ENCODE measurements at regions not wholly inside any gene's neighbourhood (a gene's known extent, or its start where the extent isn't known, plus 50 kb on each side); places are given as distances from the start of the nearest gene placed in this dataset.

- no peak overlapping the region for H2AFZ ChIP-seq (ENCODE audit: insufficient read depth, low read length, poor library complexity)
- H3K4me1 ChIP-seq (ENCODE audit: control insufficient read depth in 1 of 2, insufficient read depth in 2 of 2, low read length in 2 of 2) = peaks cover 9 to 21% of the 10 kb centered on the region in 2 experiments
- no peaks in the 10 kb centered on the region for H3K36me3 ChIP-seq (ENCODE audit: control insufficient read depth in 1 of 2, insufficient read depth in 2 of 2, low read length in 2 of 2)
- H2BK12ac ChIP-seq (ENCODE audit: low read length) = no peak overlapping the region
- H3K9ac ChIP-seq (ENCODE audit: low read length) = no peak overlapping the region
- DNase-seq = peak in 1 of 2 donors; percentile 29
- H2AK5ac ChIP-seq (ENCODE audit: low read length) = no peak overlapping the region
- H4K12ac ChIP-seq (ENCODE audit: low read depth, low read length) = no peak overlapping the region
- H3K4me3 ChIP-seq (ENCODE audit: low read depth, low read length) = no peak overlapping the region
- no peak overlapping the region for H3K14ac ChIP-seq (ENCODE audit: low read length)
- no peak overlapping the region for H2BK5ac ChIP-seq (ENCODE audit: low read depth, low read length, poor library complexity)
- no peak overlapping the region for H2BK120ac ChIP-seq (ENCODE audit: insufficient read depth, low read length, poor library complexity)
- no peak overlapping the region for H3K23ac ChIP-seq (ENCODE audit: low read length)
- H4K91ac ChIP-seq (ENCODE audit: low read depth, low read length) = no peak overlapping the region
- no peak overlapping the region for H4K8ac ChIP-seq (ENCODE audit: low read depth, low read length)
- H3K27ac ChIP-seq (ENCODE audit: low read depth, low read length) = peak overlapping the region; percentile 38
- no CpG with 5 or more reads among the region's 3 CpGs for WGBS (ENCODE audit: extremely low coverage, insufficient coverage, insufficient read length)
- no peak overlapping the region for H3K4me2 ChIP-seq (ENCODE audit: low read length)
- H3K18ac ChIP-seq (ENCODE audit: low read length) = no peak overlapping the region
- no peak overlapping the region for H3K4ac ChIP-seq (ENCODE audit: low read depth, low read length)
- no peaks in the 10 kb centered on the region for H3K27me3 ChIP-seq (ENCODE audit: insufficient read depth, low read length)
- no peaks in the 10 kb centered on the region for H3K9me3 ChIP-seq (ENCODE audit: insufficient read depth, low read depth, low read length)
- peaks cover 1% of the 10 kb centered on the region for H3K79me2 ChIP-seq (ENCODE audit: control insufficient read depth, insufficient read depth, low read length, poor library complexity)
- H3K79me1 ChIP-seq (ENCODE audit: low read length) = peaks cover 13% of the 10 kb centered on the region
Observed at GRCh38 chr14:65211341-65211987, 109.1 kb upstream of the MAX start.

- H2AK5ac ChIP-seq (ENCODE audit: low read length) = no peak overlapping the region
- no peak overlapping the region for H3K9ac ChIP-seq (ENCODE audit: low read length)
- no peak overlapping the region for H3K18ac ChIP-seq (ENCODE audit: low read length)
- H4K91ac ChIP-seq (ENCODE audit: low read depth, low read length) = peak overlapping the region; percentile 35
- no peak for DNase-seq
- H2BK5ac ChIP-seq (ENCODE audit: low read depth, low read length, poor library complexity) = no peak overlapping the region
- H3K23ac ChIP-seq (ENCODE audit: low read length) = no peak overlapping the region
- peaks cover 16% of the 10 kb centered on the region for H3K79me1 ChIP-seq (ENCODE audit: low read length)
- no peaks in the 10 kb centered on the region for H3K9me3 ChIP-seq (ENCODE audit: insufficient read depth, low read depth, low read length)
- H3K4me3 ChIP-seq (ENCODE audit: low read depth, low read length) = no peak overlapping the region
- no peaks in the 10 kb centered on the region for H3K36me3 ChIP-seq (ENCODE audit: control insufficient read depth in 1 of 2, insufficient read depth in 2 of 2, low read length in 2 of 2)
- H3K79me2 ChIP-seq (ENCODE audit: control insufficient read depth, insufficient read depth, low read length, poor library complexity) = peaks cover 1% of the 10 kb centered on the region
- no peak overlapping the region for H2BK12ac ChIP-seq (ENCODE audit: low read length)
- peaks cover 9 to 21% of the 10 kb centered on the region in 2 experiments for H3K4me1 ChIP-seq (ENCODE audit: control insufficient read depth in 1 of 2, insufficient read depth in 2 of 2, low read length in 2 of 2)
- H3K27me3 ChIP-seq (ENCODE audit: insufficient read depth, low read length) = no peaks in the 10 kb centered on the region
- H2BK120ac ChIP-seq (ENCODE audit: insufficient read depth, low read length, poor library complexity) = no peak overlapping the region
- no peak overlapping the region for H3K14ac ChIP-seq (ENCODE audit: low read length)
- no peak overlapping the region for H3K4me2 ChIP-seq (ENCODE audit: low read length)
- no peak overlapping the region for H2AFZ ChIP-seq (ENCODE audit: insufficient read depth, low read length, poor library complexity)
- H4K8ac ChIP-seq (ENCODE audit: low read depth, low read length) = no peak overlapping the region
- no peak overlapping the region for H3K4ac ChIP-seq (ENCODE audit: low read depth, low read length)
- no peak overlapping the region for H3K27ac ChIP-seq (ENCODE audit: low read depth, low read length)
- H4K12ac ChIP-seq (ENCODE audit: low read depth, low read length) = no peak overlapping the region
Observed at GRCh38 chr14:65213316-65213715, 111.0 kb upstream of the MAX start.

- Histone ChIP-seq H3K9me3 (ENCODE audit: insufficient read depth, low read depth, low read length) (no peaks in the 10 kb centered on the region), H3K4me2 (ENCODE audit: low read length) (no peak overlapping the region), H3K79me2 (ENCODE audit: control insufficient read depth, insufficient read depth, low read length, poor library complexity) (peaks cover 1% of the 10 kb centered on the region), H3K79me1 (ENCODE audit: low read length) (peaks cover 11% of the 10 kb centered on the region), H2AK5ac (ENCODE audit: low read length) (no peak overlapping the region), H4K12ac (ENCODE audit: low read depth, low read length) (no peak overlapping the region), H3K27me3 (ENCODE audit: insufficient read depth, low read length) (no peaks in the 10 kb centered on the region), H3K36me3 (ENCODE audit: control insufficient read depth in 1 of 2, insufficient read depth in 2 of 2, low read length in 2 of 2) (no peaks in the 10 kb centered on the region), H3K4me3 (ENCODE audit: low read depth, low read length) (no peak overlapping the region), H3K4ac (ENCODE audit: low read depth, low read length) (no peak overlapping the region), H3K4me1 (ENCODE audit: control insufficient read depth in 1 of 2, insufficient read depth in 2 of 2, low read length in 2 of 2) (peaks cover 5 to 18% of the 10 kb centered on the region in 2 experiments), H4K91ac (ENCODE audit: low read depth, low read length) (peak overlapping the region; percentile 20), H3K14ac (ENCODE audit: low read length) (no peak overlapping the region), H3K27ac (ENCODE audit: low read depth, low read length) (peak overlapping the region; percentile 6), H4K8ac (ENCODE audit: low read depth, low read length) (no peak overlapping the region), H2AFZ (ENCODE audit: insufficient read depth, low read length, poor library complexity) (no peak overlapping the region), H2BK120ac (ENCODE audit: insufficient read depth, low read length, poor library complexity) (peak overlapping the region; percentile 15), H3K23ac (ENCODE audit: low read length) (no peak overlapping the region), H2BK12ac (ENCODE audit: low read length) (peak overlapping the region; percentile 38), H3K9ac (ENCODE audit: low read length) (no peak overlapping the region), H3K18ac (ENCODE audit: low read length) (no peak overlapping the region), H2BK5ac (ENCODE audit: low read depth, low read length, poor library complexity) (peak overlapping the region; percentile 16)
- WGBS (ENCODE audit: extremely low coverage, insufficient coverage, insufficient read length) = no CpG with 5 or more reads among the region's 2 CpGs
- DNase-seq = no peak
Observed at GRCh38 chr14:65214741-65215140, 112.4 kb upstream of the MAX start.

GRCh38 chr14:65219353-65219752 lies 117.0 kb upstream of the MAX start:
- no peak overlapping the region for H4K12ac ChIP-seq (ENCODE audit: low read depth, low read length)
- H3K9me3 ChIP-seq (ENCODE audit: insufficient read depth, low read depth, low read length) = no peaks in the 10 kb centered on the region
- no peak overlapping the region for H3K9ac ChIP-seq (ENCODE audit: low read length)
- H3K14ac ChIP-seq (ENCODE audit: low read length) = no peak overlapping the region
- no peaks in the 10 kb centered on the region for H3K27me3 ChIP-seq (ENCODE audit: insufficient read depth, low read length)
- H2AK5ac ChIP-seq (ENCODE audit: low read length) = no peak overlapping the region
- no peak overlapping the region for H3K4me2 ChIP-seq (ENCODE audit: low read length)
- H2AFZ ChIP-seq (ENCODE audit: insufficient read depth, low read length, poor library complexity) = no peak overlapping the region
- no CpG with 5 or more reads among the region's 4 CpGs for WGBS (ENCODE audit: extremely low coverage, insufficient coverage, insufficient read length)
- H3K18ac ChIP-seq (ENCODE audit: low read length) = no peak overlapping the region
- H3K23ac ChIP-seq (ENCODE audit: low read length) = no peak overlapping the region
- no peak overlapping the region for H2BK120ac ChIP-seq (ENCODE audit: insufficient read depth, low read length, poor library complexity)
- H4K8ac ChIP-seq (ENCODE audit: low read depth, low read length) = no peak overlapping the region
- H4K91ac ChIP-seq (ENCODE audit: low read depth, low read length) = no peak overlapping the region
- H3K27ac ChIP-seq (ENCODE audit: low read depth, low read length) = no peak overlapping the region
- H3K4me3 ChIP-seq (ENCODE audit: low read depth, low read length) = no peak overlapping the region
- no peak overlapping the region for H2BK5ac ChIP-seq (ENCODE audit: low read depth, low read length, poor library complexity)
- H2BK12ac ChIP-seq (ENCODE audit: low read length) = no peak overlapping the region
- H3K79me2 ChIP-seq (ENCODE audit: control insufficient read depth, insufficient read depth, low read length, poor library complexity) = peaks cover 2% of the 10 kb centered on the region
- H3K36me3 ChIP-seq (ENCODE audit: control insufficient read depth in 1 of 2, insufficient read depth in 2 of 2, low read length in 2 of 2) = no peaks in the 10 kb centered on the region
- no peak overlapping the region for H3K4ac ChIP-seq (ENCODE audit: low read depth, low read length)
- H3K4me1 ChIP-seq (ENCODE audit: control insufficient read depth in 1 of 2, insufficient read depth in 2 of 2, low read length in 2 of 2) = peaks cover 7 to 9% of the 10 kb centered on the region in 2 experiments
- peaks cover 16% of the 10 kb centered on the region for H3K79me1 ChIP-seq (ENCODE audit: low read length)
- DNase-seq = no peak

Data from trophoblast cell (in vitro differentiated cells and primary cell).